Mesenchymal stem cell (in vitro differentiated cells and primary cell): ENCODE measurements at regions not wholly inside any gene's neighbourhood (a gene's known extent, or its start where the extent isn't known, plus 50 kb on each side); places are given as distances from the start of the nearest gene placed in this dataset.

Experiments
- DNase-seq: peaks from one replicate; pipeline ENCODE4 v3.0.0-alpha.2; 2013
- H2AFZ ChIP-seq: one replicate; pipeline ENCODE4 v1.6.1; 2013; ENCODE audit warnings: low read depth, mild to moderate bottlenecking, control low read depth, inconsistent platforms, low read length, moderate library complexity
- H2AK5ac ChIP-seq: 2 replicates; pipeline ENCODE4 v1.6.1; 2013; ENCODE audit warnings: low read length, moderate library complexity, mild to moderate bottlenecking, inconsistent platforms; ENCODE audit not compliant: severe bottlenecking
- H2BK120ac ChIP-seq: one replicate; pipeline ENCODE4 v1.6.1; 2013; ENCODE audit warnings: low read depth, mild to moderate bottlenecking, inconsistent platforms, low read length, moderate library complexity
- H2BK12ac ChIP-seq, 2 experiments: one replicate each; pipeline ENCODE4 v1.6.1; 2013; ENCODE audit warnings: inconsistent platforms in 2 of 2, low read length in 2 of 2, mild to moderate bottlenecking in 2 of 2, moderate library complexity in 2 of 2, control low read depth in 1 of 2
- H2BK15ac ChIP-seq: one replicate; pipeline ENCODE4 v1.6.1; 2013; ENCODE audit warnings: mild to moderate bottlenecking, low read depth, inconsistent platforms; ENCODE audit not compliant: poor library complexity, severe bottlenecking
- H2BK5ac ChIP-seq: 2 replicates; pipeline ENCODE4 v1.6.1; 2013; ENCODE audit warnings: low read depth, mild to moderate bottlenecking, low read length, control low read depth, inconsistent platforms; ENCODE audit not compliant: poor library complexity, severe bottlenecking
- H3K14ac ChIP-seq, 2 experiments: one replicate each; pipeline ENCODE4 v1.6.1; 2013; ENCODE audit warnings: inconsistent platforms in 2 of 2, low read length in 2 of 2, control low read depth in 1 of 2, mild to moderate bottlenecking in 1 of 2, moderate library complexity in 1 of 2
- H3K18ac ChIP-seq, 2 experiments: one replicate each; pipeline ENCODE4 v1.6.1; 2013; ENCODE audit warnings: inconsistent platforms in 2 of 2, low read length in 2 of 2, control low read depth in 1 of 2, low read depth in 1 of 2, mild to moderate bottlenecking in 1 of 2
- H3K23ac ChIP-seq, 2 experiments: one replicate each; pipeline ENCODE4 v1.6.1; 2013; ENCODE audit warnings: inconsistent platforms in 2 of 2, low read length in 2 of 2, mild to moderate bottlenecking in 2 of 2, moderate library complexity in 2 of 2, control low read depth in 1 of 2
- H3K27ac ChIP-seq: 2 replicates; pipeline ENCODE4 v1.5.1; 2013; ENCODE audit warnings: mild to moderate bottlenecking, moderate library complexity, low read length, control low read depth, inconsistent platforms; ENCODE audit not compliant: poor library complexity, severe bottlenecking
- H3K27me3 ChIP-seq, 2 experiments: 2 replicates each; pipeline versions ENCODE4 v1.6.1 to v1.7.0; 2013; ENCODE audit warnings: low read length in 2 of 2, mild to moderate bottlenecking in 2 of 2, moderate library complexity in 2 of 2, control low read depth in 1 of 2, inconsistent platforms in 1 of 2; ENCODE audit not compliant: control insufficient read depth in 1 of 2, insufficient read depth in 1 of 2
- H3K36me3 ChIP-seq, 2 experiments: 2 replicates each; pipeline versions ENCODE4 v1.6.1 to v1.7.0; 2013; ENCODE audit warnings: low read length in 2 of 2, control low read depth in 1 of 2, inconsistent platforms in 1 of 2, low read depth in 1 of 2, mild to moderate bottlenecking in 1 of 2; ENCODE audit not compliant: insufficient read depth in 2 of 2, control insufficient read depth in 1 of 2
- H3K4ac ChIP-seq, 2 experiments: one replicate each; pipeline ENCODE4 v1.6.1; 2013; ENCODE audit warnings: inconsistent platforms in 2 of 2, low read length in 2 of 2, mild to moderate bottlenecking in 2 of 2, moderate library complexity in 2 of 2, control low read depth in 1 of 2, low read depth in 1 of 2
- H3K4me1 ChIP-seq: 2 replicates; pipeline ENCODE4 v1.6.1; 2013; ENCODE audit warnings: low read depth, low read length, control low read depth; ENCODE audit not compliant: control insufficient read depth, insufficient read depth
- H3K4me2 ChIP-seq: 2 replicates; pipeline ENCODE4 v1.6.1; 2013; ENCODE audit warnings: low read length, mild to moderate bottlenecking, inconsistent platforms; ENCODE audit not compliant: poor library complexity, severe bottlenecking
- H3K4me3 ChIP-seq, 2 experiments: 2 replicates each; pipeline versions ENCODE4 v1.5.1 to v1.7.0; 2013; ENCODE audit warnings: low read length in 2 of 2, mild to moderate bottlenecking in 2 of 2, control low read depth in 1 of 2, low read depth in 1 of 2; ENCODE audit not compliant: insufficient read depth in 1 of 2
- H3K79me1 ChIP-seq: replicated peaks from 2 replicates; pipeline ENCODE4 v1.6.1; 2013; ENCODE audit warnings: mild to moderate bottlenecking, control low read depth, low read length, inconsistent platforms; ENCODE audit not compliant: poor library complexity, severe bottlenecking
- H3K9ac ChIP-seq: 2 replicates; pipeline ENCODE4 v1.7.0; 2013; ENCODE audit warnings: mild to moderate bottlenecking, low read length, moderate library complexity
- H3K9me3 ChIP-seq: 2 replicates; pipeline ENCODE4 v1.7.0; 2013; ENCODE audit warnings: mild to moderate bottlenecking, low read length; ENCODE audit not compliant: control insufficient read depth
- H4K8ac ChIP-seq: one replicate; pipeline ENCODE4 v1.6.1; 2013; ENCODE audit warnings: inconsistent platforms, mild to moderate bottlenecking, low read length, moderate library complexity
- H4K91ac ChIP-seq: one replicate; pipeline ENCODE4 v1.6.1; 2013; ENCODE audit warnings: mild to moderate bottlenecking, low read length, inconsistent platforms
- WGBS: methylation state at CpG from one replicate; pipeline ENCODE4 v1.1.7; 2013; ENCODE audit warnings: mixed read lengths; 5-methylcytosine and 5-hydroxymethylcytosine counted together

DNA sequence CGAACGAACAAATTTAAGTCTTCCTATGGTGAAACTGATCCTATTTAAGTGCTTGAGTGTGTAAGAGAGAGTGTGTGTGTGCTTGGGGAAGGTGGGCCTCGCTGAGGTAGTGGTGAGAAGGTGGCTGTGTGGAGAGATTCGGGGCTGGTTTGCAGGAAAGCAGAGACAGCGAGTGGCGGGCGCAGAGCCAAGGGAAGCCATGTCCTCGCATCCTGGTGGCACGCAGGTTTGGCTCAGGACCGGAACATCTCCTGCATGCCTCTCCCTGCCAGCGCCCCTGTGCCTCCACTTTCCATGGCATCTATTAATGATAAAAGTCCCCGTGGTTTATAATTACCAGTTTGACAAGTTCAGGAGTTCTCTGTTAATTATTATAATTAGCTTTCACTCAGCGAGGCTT lies 383.1 kb upstream of the CADM1 start:
- H2BK15ac ChIP-seq, result no peak overlapping the region
- peaks cover 4% of the 10 kb centered on the region for H3K4me1 ChIP-seq
- no peak overlapping the region for H3K4me2 ChIP-seq
- H2BK12ac ChIP-seq, result no peak overlapping the region
- no peak overlapping the region for H4K8ac ChIP-seq
- no peak overlapping the region for H3K14ac ChIP-seq
- H3K4ac ChIP-seq, result no peak overlapping the region
- no peak overlapping the region for H2AK5ac ChIP-seq
- no peak overlapping the region for H3K23ac ChIP-seq
- H3K4me3 ChIP-seq, result no peak overlapping the region
- no peak overlapping the region for H4K91ac ChIP-seq
- H3K36me3 ChIP-seq, result no peaks in the 10 kb centered on the region
- no peak overlapping the region for H3K18ac ChIP-seq
- no peak for DNase-seq
- H2AFZ ChIP-seq, result no peak overlapping the region
- H2BK5ac ChIP-seq, result no peak overlapping the region
- H3K9me3 ChIP-seq, result peaks cover 3% of the 10 kb centered on the region
- H3K79me1 ChIP-seq, result no peaks in the 10 kb centered on the region
- no peaks in the 10 kb centered on the region for H3K27me3 ChIP-seq
- H3K9ac ChIP-seq, result no peak overlapping the region
- no peak overlapping the region for H2BK120ac ChIP-seq
- WGBS, result 83% methylated on average over 6 of the region's 13 CpGs
- no peak overlapping the region for H3K27ac ChIP-seq

DNA sequence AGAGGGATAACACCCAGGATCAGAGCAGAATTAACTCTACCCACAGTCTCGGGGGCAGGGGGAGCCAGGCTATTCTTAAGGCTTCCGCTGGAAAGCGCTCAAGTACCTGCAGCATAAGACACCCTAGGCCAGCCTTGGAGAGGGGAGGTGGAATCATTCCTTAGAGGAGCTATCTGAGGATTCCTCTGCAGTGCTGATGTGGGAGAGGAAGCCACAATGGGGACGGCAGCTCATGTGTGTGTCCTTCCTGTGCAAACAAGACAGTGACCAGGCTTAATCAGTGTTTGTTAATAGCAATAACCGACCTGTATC lies 382.2 kb upstream of the CADM1 start:
- H3K36me3 ChIP-seq, result no peaks in the 10 kb centered on the region
- H3K14ac ChIP-seq, result no peak overlapping the region
- no peaks in the 10 kb centered on the region for H3K4me1 ChIP-seq
- H3K4me2 ChIP-seq, result no peak overlapping the region
- no peak overlapping the region for H2BK5ac ChIP-seq
- no peak overlapping the region for H4K91ac ChIP-seq
- no peak overlapping the region for H3K27ac ChIP-seq
- no peak overlapping the region for H2AFZ ChIP-seq
- H3K4me3 ChIP-seq, result no peak overlapping the region
- H3K27me3 ChIP-seq, result no peaks in the 10 kb centered on the region
- H3K79me1 ChIP-seq, result no peaks in the 10 kb centered on the region
- WGBS, result 75% methylated on average over 5 of the region's 5 CpGs
- H3K18ac ChIP-seq, result no peak overlapping the region
- H2BK120ac ChIP-seq, result no peak overlapping the region
- no peak overlapping the region for H3K4ac ChIP-seq
- H3K9ac ChIP-seq, result no peak overlapping the region
- no peak for DNase-seq
- H3K9me3 ChIP-seq, result peaks cover 6% of the 10 kb centered on the region
- no peak overlapping the region for H4K8ac ChIP-seq
- H2AK5ac ChIP-seq, result no peak overlapping the region
- no peak overlapping the region for H2BK15ac ChIP-seq
- no peak overlapping the region for H2BK12ac ChIP-seq
- no peak overlapping the region for H3K23ac ChIP-seq

GRCh38 chr11:115885535-115886421 lies 381.6 kb upstream of the CADM1 start:
- no peak overlapping the region for H3K4ac ChIP-seq
- H2BK12ac ChIP-seq, result no peak overlapping the region
- H2BK5ac ChIP-seq, result no peak overlapping the region
- H4K91ac ChIP-seq, result no peak overlapping the region
- H2AK5ac ChIP-seq, result no peak overlapping the region
- H2AFZ ChIP-seq, result no peak overlapping the region
- H3K9me3 ChIP-seq, result peaks cover 6% of the 10 kb centered on the region
- no peak overlapping the region for H3K14ac ChIP-seq
- 64% methylated on average over 8 of the region's 8 CpGs for WGBS
- no peaks in the 10 kb centered on the region for H3K27me3 ChIP-seq
- H3K79me1 ChIP-seq, result no peaks in the 10 kb centered on the region
- H3K4me3 ChIP-seq, result no peak overlapping the region
- no peaks in the 10 kb centered on the region for H3K4me1 ChIP-seq
- no peak for DNase-seq
- H2BK15ac ChIP-seq, result no peak overlapping the region
- no peak overlapping the region for H3K27ac ChIP-seq
- no peak overlapping the region for H3K4me2 ChIP-seq
- no peak overlapping the region for H4K8ac ChIP-seq
- H2BK120ac ChIP-seq, result no peak overlapping the region
- no peak overlapping the region for H3K23ac ChIP-seq
- H3K18ac ChIP-seq, result no peak overlapping the region
- H3K9ac ChIP-seq, result no peak overlapping the region
- no peaks in the 10 kb centered on the region for H3K36me3 ChIP-seq

DNA sequence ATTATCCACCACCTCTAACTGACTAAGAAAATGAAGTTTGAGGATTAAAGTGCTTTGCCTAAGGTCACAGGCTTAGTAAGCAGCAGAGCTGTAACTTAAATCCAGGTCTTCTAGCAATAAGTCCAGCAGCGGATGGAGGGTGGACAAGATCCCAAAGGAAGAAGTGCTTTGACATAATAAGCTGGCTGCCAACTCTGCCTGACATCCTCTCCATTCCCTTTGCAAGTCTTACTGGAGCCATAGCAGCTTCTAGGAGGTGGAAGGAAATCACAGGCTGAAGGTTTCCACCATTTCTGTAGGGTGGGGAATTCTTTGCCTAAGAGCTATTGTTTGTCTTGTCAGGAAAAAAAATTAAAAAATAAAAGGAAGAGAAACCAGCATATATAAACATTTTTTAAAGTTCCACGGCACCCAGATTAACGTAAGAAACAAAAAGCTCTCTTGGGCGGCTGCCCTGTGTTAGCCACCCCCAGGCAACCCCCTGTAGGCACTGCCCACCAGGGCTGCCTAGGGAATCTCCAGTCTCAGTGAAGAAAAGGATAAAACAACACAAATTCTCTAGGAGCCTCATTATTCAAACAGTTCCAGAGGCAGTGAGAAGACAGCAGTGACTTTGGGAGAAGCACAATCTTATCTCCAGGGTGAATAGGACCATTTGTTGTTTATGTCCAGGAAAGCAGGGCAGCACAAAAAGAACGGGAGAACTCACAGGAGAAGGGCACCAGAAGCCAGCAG lies 380.8 kb upstream of the CADM1 start:
- H3K9ac ChIP-seq, result no peak overlapping the region
- H2AK5ac ChIP-seq, result no peak overlapping the region
- 70% methylated on average over 5 of the region's 5 CpGs for WGBS

More for the DNA sequence above, 380.8 kb upstream of the CADM1 start:
- H3K27ac ChIP-seq, result no peak overlapping the region
- H2BK15ac ChIP-seq, result no peak overlapping the region
- no peak overlapping the region for H2BK5ac ChIP-seq
- no peaks in the 10 kb centered on the region for H3K27me3 ChIP-seq
- no peaks in the 10 kb centered on the region for H3K36me3 ChIP-seq
- no peak overlapping the region for H2BK12ac ChIP-seq
- no peak overlapping the region for H3K14ac ChIP-seq
- no peaks in the 10 kb centered on the region for H3K79me1 ChIP-seq
- H4K8ac ChIP-seq, result no peak overlapping the region
- no peak overlapping the region for H3K23ac ChIP-seq
- no peak overlapping the region for H2AFZ ChIP-seq
- H3K18ac ChIP-seq, result no peak overlapping the region
- no peak overlapping the region for H3K4me3 ChIP-seq
- H3K9me3 ChIP-seq, result peaks cover 6% of the 10 kb centered on the region
- H3K4ac ChIP-seq, result no peak overlapping the region
- H3K4me1 ChIP-seq, result no peaks in the 10 kb centered on the region
- H3K4me2 ChIP-seq, result no peak overlapping the region
- H2BK120ac ChIP-seq, result no peak overlapping the region
- H4K91ac ChIP-seq, result no peak overlapping the region
- no peak for DNase-seq
